ENCODE measurements at regions not wholly inside any gene's neighbourhood (a gene's known extent, or its start where the extent isn't known, plus 50 kb on each side); places are given as distances from the start of the nearest gene placed in this dataset.

- DNase-seq = no peak
These were observed 51.1 kb upstream of the TMEM33 start for GRCh38 chr4:41883988-41884734.

GRCh38 chr4:41882625-41883347 is 52.4 kb upstream of the TMEM33 start:
- DNase-seq = peak; percentile 54

GRCh38 chr4:41881981-41882624 is 53.1 kb upstream of the TMEM33 start:
- no peak for DNase-seq

GRCh38 chr4:41880840-41881831 is 54.1 kb upstream of the TMEM33 start:
- no peak for DNase-seq

- no peak for DNase-seq
These were observed 55.0 kb upstream of the TMEM33 start for GRCh38 chr4:41880022-41880837.

GRCh38 chr4:41879552-41879951 is 55.7 kb upstream of the TMEM33 start:
- DNase-seq = no peak

GRCh38 chr4:41878991-41879491 is 56.2 kb upstream of the TMEM33 start:
- DNase-seq = no peak

- no peak for DNase-seq
These were observed 56.9 kb upstream of the TMEM33 start for GRCh38 chr4:41878170-41878969.

GRCh38 chr4:41877020-41877796 is 58.0 kb upstream of the TMEM33 start:
- DNase-seq = no peak

- no peak for DNase-seq
These were observed 60.4 kb upstream of the TMEM33 start for GRCh38 chr4:41874873-41875272.

GRCh38 chr4:41874398-41874797 is 60.8 kb upstream of the TMEM33 start:
- no peak for DNase-seq

- no peak for DNase-seq
These were observed 61.6 kb upstream of the TMEM33 start for GRCh38 chr4:41873380-41874295.

- DNase-seq = no peak
These were observed 65.2 kb upstream of the TMEM33 start for GRCh38 chr4:41870035-41870434.

GRCh38 chr4:41866799-41867677 is 68.2 kb upstream of the TMEM33 start:
- no peak for DNase-seq

- DNase-seq = no peak
These were observed 69.0 kb upstream of the TMEM33 start for GRCh38 chr4:41865981-41866798.

- DNase-seq = no peak
These were observed 69.8 kb upstream of the TMEM33 start for GRCh38 chr4:41865306-41865980.

Data from activated CD4-positive, alpha-beta T cell treated with anti-CD3 and anti-CD28 coated beads, Interleukin-2, amount 50 U/mL, for 16 hours (primary cell).